Stimulated activated CD4-positive, alpha-beta T cell treated with anti-CD3 and anti-CD28 coated beads, TNF-alpha, amount 100 ng/mL, for 4 hours (primary cell): ENCODE measurements at regions not wholly inside any gene's neighbourhood (a gene's known extent, or its start where the extent isn't known, plus 50 kb on each side); places are given as distances from the start of the nearest gene placed in this dataset.
"Not testable (repeated sequence)": the region's sequence is repeated elsewhere in the genome, so short reads cannot be mapped to it uniquely, and the experiment has no call there.

Source experiments
- DNase-seq, 3 experiments: peaks; one replicate each; pipeline ENCODE4 v3.0.0-alpha.2; 2020; ENCODE audit warnings: low read depth in 3 of 3

- DNase-seq, result not testable (repeated sequence)
Measured at GRCh38 chr5:177664737-177665136, 64.8 kb downstream of the B4GALT7 start.

GRCh38 chr5:177665172-177665571 is 65.2 kb downstream of the B4GALT7 start:
- not testable (repeated sequence) for DNase-seq

- not testable (repeated sequence) for DNase-seq
Measured at GRCh38 chr5:177665960-177666359, 66.0 kb downstream of the B4GALT7 start.

- DNase-seq, result not testable (repeated sequence)
Measured at GRCh38 chr5:177671035-177671754, 71.3 kb downstream of the B4GALT7 start.

- peak; percentile 64 to 70 (median 66) for DNase-seq
Measured at GRCh38 chr5:177671755-177672690, 72.1 kb downstream of the B4GALT7 start.
